WTC11 (cell line): ENCODE measurements at regions not wholly inside any gene's neighbourhood (a gene's known extent, or its start where the extent isn't known, plus 50 kb on each side); places are given as distances from the start of the nearest gene placed in this dataset.

ENCODE experiments used
- ATAC-seq: fragments of 200-7000 bp; cut with Tn5 transposase; 2 replicates; pipeline ENCODE4 v1.10.0; 2021; ENCODE audit warnings: mild to moderate bottlenecking, moderate library complexity
- CTCF ChIA-PET: fragments of 300-600 bp; sonication (Branson Sonifier 250); formaldehyde crosslinking; loops from one replicate; lab custom pipeline; 2021; ENCODE audit warnings: antibody characterized with exemption; lab: Charles Lee
- POLR2A ChIA-PET: fragments of 350-600 bp; sonication (Branson Sonifier 250); formaldehyde crosslinking; loops from one replicate; lab custom pipeline; 2021; ENCODE audit warnings: antibody characterized with exemption; lab: Charles Lee
- DNase-seq: peaks from one replicate; pipeline ENCODE4 v3.0.0; 2021; ENCODE audit warnings: low spot score
- H3K27ac Mint-ChIP-seq: 2 replicates; pipeline ENCODE4 v1.8.0; 2021; ENCODE audit warnings: mixed read lengths
- H3K27me3 Mint-ChIP-seq: 2 replicates; pipeline ENCODE4 v1.8.0; 2021; ENCODE audit warnings: low read depth, mild to moderate bottlenecking, moderate library complexity, mixed read lengths
- H3K36me3 Mint-ChIP-seq: 2 replicates; pipeline ENCODE4 v1.8.0; 2021; ENCODE audit warnings: mixed read lengths
- H3K4me1 Mint-ChIP-seq: 2 replicates; pipeline ENCODE4 v1.8.0; 2022; ENCODE audit warnings: mixed read lengths
- H3K4me3 Mint-ChIP-seq: 2 replicates; pipeline ENCODE4 v1.8.0; 2021; ENCODE audit warnings: mild to moderate bottlenecking, moderate library complexity, mixed read lengths
- H3K9me3 Mint-ChIP-seq: 2 replicates; pipeline ENCODE4 v1.8.0; 2021; ENCODE audit warnings: mixed read lengths
- CREM ChIP-seq: sonication (generic); formaldehyde crosslinking; IDR thresholded peaks from 2 replicates; pipeline ENCODE4 v1.8.1; 2022; ENCODE audit warnings: mild to moderate bottlenecking, missing genetic modification reagents, moderate library complexity
- CTCF ChIP-seq: fragments of 200-600 bp; IDR thresholded peaks from 2 replicates; pipeline ENCODE4 v1.8.0; 2022; ENCODE audit warnings: antibody characterized with exemption
- GABPB1 ChIP-seq: sonication (generic); formaldehyde crosslinking; IDR thresholded peaks from 2 replicates; pipeline ENCODE4 v1.8.1; 2023; ENCODE audit warnings: mild to moderate bottlenecking, missing genetic modification reagents
- GTF2I ChIP-seq: fragments of 250-450 bp; sonication (Bioruptor Pico); conservative IDR thresholded peaks from 2 replicates; pipeline ENCODE4 v1.4.0; 2021; ENCODE audit warnings: mild to moderate bottlenecking
- PREB ChIP-seq: sonication (generic); formaldehyde crosslinking; IDR thresholded peaks from 2 replicates; pipeline ENCODE4 v1.8.1; 2022; ENCODE audit warnings: mild to moderate bottlenecking, missing genetic modification reagents, moderate library complexity, borderline replicate concordance
- RELA ChIP-seq: sonication (generic); formaldehyde crosslinking; IDR thresholded peaks from 2 replicates; pipeline ENCODE4 v1.8.1; 2022; ENCODE audit warnings: missing genetic modification reagents, mild to moderate bottlenecking, borderline replicate concordance
- SP1 ChIP-seq: sonication (generic); formaldehyde crosslinking; conservative IDR thresholded peaks from 2 replicates; pipeline ENCODE4 v1.8.1; 2022; ENCODE audit warnings: missing genetic modification reagents
- USF1 ChIP-seq: sonication (generic); formaldehyde crosslinking; IDR thresholded peaks from 2 replicates; pipeline ENCODE4 v1.8.0; 2022; ENCODE audit warnings: mild to moderate bottlenecking, missing genetic modification reagents
- USF2 ChIP-seq: sonication (generic); formaldehyde crosslinking; IDR thresholded peaks from 2 replicates; pipeline ENCODE4 v1.8.1; 2023; ENCODE audit warnings: mild to moderate bottlenecking, missing genetic modification reagents, moderate library complexity
- ZNF121 ChIP-seq: sonication (generic); formaldehyde crosslinking; IDR thresholded peaks from 2 replicates; pipeline ENCODE4 v1.8.0; 2023; ENCODE audit warnings: missing genetic modification reagents
- ZNF263 ChIP-seq: sonication (generic); formaldehyde crosslinking; IDR thresholded peaks from 2 replicates; pipeline ENCODE4 v1.8.1; 2022; ENCODE audit warnings: low read depth, mild to moderate bottlenecking, moderate library complexity, missing genetic modification reagents
- ZNF423 ChIP-seq: fragments of 250-450 bp; sonication (Bioruptor Pico); IDR thresholded peaks from 2 replicates; pipeline ENCODE4 v2.1.2; 2022; ENCODE audit warnings: mild to moderate bottlenecking, moderate library complexity
- TF ChIP-seq, protein P1 (sequence below): sonication (generic); formaldehyde crosslinking; IDR thresholded peaks from 2 replicates; pipeline ENCODE4 v1.8.0; 2022; ENCODE audit warnings: mild to moderate bottlenecking, missing genetic modification reagents
- TF ChIP-seq, protein P2 (sequence below): sonication (generic); formaldehyde crosslinking; IDR thresholded peaks from 2 replicates; pipeline ENCODE4 v1.8.1; 2023; ENCODE audit warnings: mild to moderate bottlenecking, moderate library complexity, missing genetic modification reagents

DNA sequence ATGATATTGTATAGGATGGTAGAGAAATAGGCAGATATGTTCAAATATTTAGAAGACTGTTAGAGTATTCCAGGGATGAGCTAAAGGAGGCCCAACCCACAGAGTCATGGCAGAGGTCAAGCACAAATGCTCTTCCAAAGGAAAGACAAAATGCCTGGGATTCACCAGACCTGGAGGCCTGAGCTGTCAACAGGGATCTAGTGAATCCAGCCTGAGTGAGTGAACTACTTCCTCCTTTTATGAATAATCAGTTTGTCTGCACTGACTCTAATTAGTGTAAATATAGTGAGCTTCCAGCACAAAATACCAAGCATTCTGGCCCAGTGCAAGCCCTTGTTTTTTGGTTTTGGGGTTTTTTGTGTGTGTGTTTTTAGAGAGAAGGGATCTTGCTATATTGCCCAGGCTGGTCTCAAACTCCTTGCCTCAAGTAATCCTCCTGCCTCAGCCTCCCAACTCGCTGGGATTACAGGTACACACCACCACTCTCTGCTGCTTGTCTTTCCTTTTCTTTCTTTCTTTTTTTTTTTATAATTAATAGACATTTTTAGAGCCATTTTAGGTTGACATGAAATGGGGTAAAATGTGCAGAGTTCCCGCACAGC, 244.4 kb downstream of the SKIDA1 start:
- H3K27ac Mint-ChIP-seq, result peak overlapping the region; percentile 99
- H3K9me3 Mint-ChIP-seq, result no peaks in the 10 kb centered on the region
- H3K4me1 Mint-ChIP-seq, result peaks cover 73% of the 10 kb centered on the region
- H3K4me3 Mint-ChIP-seq, result peak overlapping the region; percentile 26; the same call in 1 of the 2 replicates
- DNase-seq, result no peak
- POLR2A ChIA-PET, result interaction anchor here (0.6 to 0.7 kb wide), 3 partner anchors 35 to 227 kb away, joined by 3 to 8 read pairs (median 4); no protein-coding TSS in a partner anchor
- peaks cover 4% of the 10 kb centered on the region for H3K36me3 Mint-ChIP-seq
- TF ChIP-seq ZNF121 (CRISPR knock-in tag) (peak; percentile 95), GABPB1 (CRISPR knock-in tag) (no peak), GTF2I (CRISPR knock-in tag) (peak; percentile 61; the same call in 1 of the 2 replicates), ZNF263 (CRISPR knock-in tag) (0 out of 2 replicates have a peak, but pooled peaks have one; percentile 20)
- TF ChIP-seq, all 79 proteins: peak for 3
- no peaks in the 10 kb centered on the region for H3K27me3 Mint-ChIP-seq
- no peak for ATAC-seq
- CTCF ChIA-PET, result interaction anchor here (0.6 to 3.5 kb wide), 3 partner anchors 29 to 333 kb away, joined by 3 to 35 read pairs (median 4); no protein-coding TSS in a partner anchor

DNA sequence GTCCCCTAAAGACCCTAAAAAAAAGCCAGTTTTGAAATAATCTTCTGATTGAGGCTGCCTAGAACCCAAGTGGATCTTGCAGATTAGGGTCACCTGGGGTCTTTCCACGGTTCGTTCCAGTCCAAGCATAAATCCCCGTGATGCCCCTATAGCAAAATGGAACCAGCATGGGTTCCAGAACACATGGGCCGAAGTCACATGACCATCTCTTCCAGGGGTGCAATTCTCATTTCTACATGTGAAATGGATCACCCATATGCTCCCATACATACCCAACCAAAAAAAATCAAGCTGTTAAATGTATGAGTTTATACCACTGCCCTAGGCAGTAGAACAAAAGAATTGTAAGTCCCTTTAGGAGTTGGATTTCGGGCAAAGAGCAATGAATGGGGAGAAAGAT, 245.4 kb downstream of the SKIDA1 start:
- H3K27ac Mint-ChIP-seq, result peak overlapping the region; percentile 84
- peaks cover 4% of the 10 kb centered on the region for H3K9me3 Mint-ChIP-seq
- H3K4me3 Mint-ChIP-seq, result no peak overlapping the region
- H3K27me3 Mint-ChIP-seq, result no peaks in the 10 kb centered on the region
- TF ChIP-seq USF1 (CRISPR knock-in tag) (peak; percentile 47; the same call in 1 of the 2 replicates), USF2 (CRISPR knock-in tag) (peak; percentile 55), RELA (CRISPR knock-in tag) (no peak)
- H3K4me1 Mint-ChIP-seq, result peaks cover 62% of the 10 kb centered on the region
- ChIA-PET POLR2A (interaction anchor here (1.1 kb wide), 1 partner anchor 220 kb away, joined by 3 read pairs; no protein-coding TSS in a partner anchor), CTCF (interaction anchor here (0.7 to 3.5 kb wide), 6 partner anchors 16 to 229 kb away, joined by 3 to 35 read pairs (median 8); no protein-coding TSS in a partner anchor)
- ATAC-seq, result no peak
- no peak for DNase-seq
- peaks cover 8% of the 10 kb centered on the region for H3K36me3 Mint-ChIP-seq

DNA sequence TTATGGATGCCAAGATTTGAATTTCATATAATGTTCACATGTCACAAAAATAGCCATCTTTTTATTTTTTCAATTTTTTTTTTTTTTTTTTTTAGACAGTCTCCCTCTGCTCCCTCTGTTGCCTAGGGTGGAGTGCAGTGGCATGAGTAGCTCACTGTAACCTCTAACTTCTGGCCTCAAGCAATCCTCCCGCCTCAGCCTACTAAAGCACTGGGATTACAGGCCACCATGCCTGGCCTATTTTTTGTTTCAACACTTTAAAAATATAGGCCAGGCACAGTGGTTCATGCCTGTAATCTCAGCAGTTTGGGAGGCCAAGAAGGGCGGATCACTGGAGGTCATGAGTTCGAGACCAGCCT, 246.3 kb downstream of the SKIDA1 start:
- ChIA-PET CTCF (interaction anchor here (0.6 to 3.5 kb wide), 36 partner anchors 14 to 704 kb away, joined by 3 to 35 read pairs (median 4); partner anchors contain the start of gene SKIDA1), POLR2A (interaction anchor here (0.7 to 1.1 kb wide), 8 partner anchors 11 to 1785 kb away, joined by 3 to 9 read pairs (median 5); partner anchors contain the start of gene SKIDA1)
- 0 out of 2 replicates have a peak, but pooled peaks have one; percentile 3 for ATAC-seq
- Mint-ChIP-seq H3K27ac (peak overlapping the region; percentile 49; the same call in 1 of the 2 replicates), H3K36me3 (peaks cover 12% of the 10 kb centered on the region), H3K9me3 (peaks cover 8% of the 10 kb centered on the region), H3K27me3 (no peaks in the 10 kb centered on the region), H3K4me3 (no peak overlapping the region), H3K4me1 (peaks cover 54% of the 10 kb centered on the region)
- TF ChIP-seq SP1 (no peak), ZNF263 (CRISPR knock-in tag) (no peak), ZNF423 (CRISPR knock-in tag) (no peak), CREM (CRISPR knock-in tag) (no peak)
- TF ChIP-seq, protein P1, sequence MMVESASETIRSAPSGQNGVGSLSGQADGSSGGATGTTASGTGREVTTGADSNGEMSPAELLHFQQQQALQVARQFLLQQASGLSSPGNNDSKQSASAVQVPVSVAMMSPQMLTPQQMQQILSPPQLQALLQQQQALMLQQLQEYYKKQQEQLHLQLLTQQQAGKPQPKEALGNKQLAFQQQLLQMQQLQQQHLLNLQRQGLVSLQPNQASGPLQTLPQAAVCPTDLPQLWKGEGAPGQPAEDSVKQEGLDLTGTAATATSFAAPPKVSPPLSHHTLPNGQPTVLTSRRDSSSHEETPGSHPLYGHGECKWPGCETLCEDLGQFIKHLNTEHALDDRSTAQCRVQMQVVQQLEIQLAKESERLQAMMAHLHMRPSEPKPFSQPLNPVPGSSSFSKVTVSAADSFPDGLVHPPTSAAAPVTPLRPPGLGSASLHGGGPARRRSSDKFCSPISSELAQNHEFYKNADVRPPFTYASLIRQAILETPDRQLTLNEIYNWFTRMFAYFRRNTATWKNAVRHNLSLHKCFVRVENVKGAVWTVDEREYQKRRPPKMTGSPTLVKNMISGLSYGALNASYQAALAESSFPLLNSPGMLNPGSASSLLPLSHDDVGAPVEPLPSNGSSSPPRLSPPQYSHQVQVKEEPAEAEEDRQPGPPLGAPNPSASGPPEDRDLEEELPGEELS (CRISPR knock-in tag), result no peak
- no peak for DNase-seq

DNA sequence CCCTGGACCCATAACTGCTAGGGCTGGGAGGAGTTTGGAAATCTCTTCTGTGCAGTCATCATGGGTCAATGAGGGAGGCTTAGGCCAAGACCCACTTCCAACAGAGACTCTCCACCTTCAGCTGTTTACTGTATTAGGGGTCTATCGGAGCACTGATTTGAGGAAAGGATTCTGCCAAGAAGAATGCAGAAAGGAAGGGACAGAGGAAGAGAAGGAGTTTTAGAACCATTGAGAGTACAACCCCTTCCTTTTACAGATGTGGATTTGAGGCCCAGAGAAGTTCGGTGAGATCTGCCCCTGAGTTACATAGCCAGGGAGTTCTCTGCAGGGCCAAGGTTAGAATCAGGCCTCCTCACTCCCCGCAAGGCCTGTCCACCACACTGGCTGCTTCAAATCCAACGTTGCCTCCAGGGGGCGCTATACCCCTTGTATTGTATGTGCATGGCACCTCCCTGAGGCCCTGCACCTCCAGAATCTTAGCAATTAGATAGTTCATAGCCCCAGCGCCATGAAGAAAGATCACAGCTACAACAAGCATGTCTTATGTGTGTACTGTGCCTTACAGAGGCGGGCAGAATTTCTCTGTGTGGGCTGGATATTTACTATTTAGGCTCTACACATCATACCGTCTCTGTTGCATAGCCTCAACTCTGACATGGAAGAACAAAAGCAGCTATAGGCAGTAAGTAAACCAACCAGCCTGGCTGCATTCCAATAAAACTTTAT, 246.8 kb downstream of the SKIDA1 start:
- Mint-ChIP-seq H3K27ac (peak overlapping the region; percentile 49; the same call in 1 of the 2 replicates), H3K4me1 (peaks cover 49% of the 10 kb centered on the region), H3K36me3 (peaks cover 14% of the 10 kb centered on the region), H3K4me3 (no peak overlapping the region), H3K9me3 (peaks cover 8% of the 10 kb centered on the region), H3K27me3 (no peaks in the 10 kb centered on the region)
- peak; percentile 98 for DNase-seq
- peak; percentile 80 for ATAC-seq
- ChIA-PET CTCF (interaction anchor here (0.6 to 3.5 kb wide), 35 partner anchors 15 to 704 kb away, joined by 3 to 35 read pairs (median 4); partner anchors contain the start of gene SKIDA1), POLR2A (interaction anchor here (0.7 to 1.1 kb wide), 9 partner anchors 12 to 1786 kb away, joined by 3 to 9 read pairs (median 5); partner anchors contain the start of gene SKIDA1)
- TF ChIP-seq PREB (no peak), ZNF423 (CRISPR knock-in tag) (0 out of 2 replicates have a peak, but pooled peaks have one; percentile 3), CREM (CRISPR knock-in tag) (0 out of 2 replicates have a peak, but pooled peaks have one; percentile 44), CTCF (peak; percentile 97)
- TF ChIP-seq, protein P2, sequence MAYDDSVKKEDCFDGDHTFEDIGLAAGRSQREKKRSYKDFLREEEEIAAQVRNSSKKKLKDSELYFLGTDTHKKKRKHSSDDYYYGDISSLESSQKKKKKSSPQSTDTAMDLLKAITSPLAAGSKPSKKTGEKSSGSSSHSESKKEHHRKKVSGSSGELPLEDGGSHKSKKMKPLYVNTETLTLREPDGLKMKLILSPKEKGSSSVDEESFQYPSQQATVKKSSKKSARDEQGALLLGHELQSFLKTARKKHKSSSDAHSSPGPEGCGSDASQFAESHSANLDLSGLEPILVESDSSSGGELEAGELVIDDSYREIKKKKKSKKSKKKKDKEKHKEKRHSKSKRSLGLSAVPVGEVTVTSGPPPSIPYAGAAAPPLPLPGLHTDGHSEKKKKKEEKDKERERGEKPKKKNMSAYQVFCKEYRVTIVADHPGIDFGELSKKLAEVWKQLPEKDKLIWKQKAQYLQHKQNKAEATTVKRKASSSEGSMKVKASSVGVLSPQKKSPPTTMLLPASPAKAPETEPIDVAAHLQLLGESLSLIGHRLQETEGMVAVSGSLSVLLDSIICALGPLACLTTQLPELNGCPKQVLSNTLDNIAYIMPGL (CRISPR knock-in tag), result peak; percentile 49; the same call in 1 of the 2 replicates
